ENCODE measurements at regions not wholly inside any gene's neighbourhood (a gene's known extent, or its start where the extent isn't known, plus 50 kb on each side); places are given as distances from the start of the nearest gene placed in this dataset.

DNA sequence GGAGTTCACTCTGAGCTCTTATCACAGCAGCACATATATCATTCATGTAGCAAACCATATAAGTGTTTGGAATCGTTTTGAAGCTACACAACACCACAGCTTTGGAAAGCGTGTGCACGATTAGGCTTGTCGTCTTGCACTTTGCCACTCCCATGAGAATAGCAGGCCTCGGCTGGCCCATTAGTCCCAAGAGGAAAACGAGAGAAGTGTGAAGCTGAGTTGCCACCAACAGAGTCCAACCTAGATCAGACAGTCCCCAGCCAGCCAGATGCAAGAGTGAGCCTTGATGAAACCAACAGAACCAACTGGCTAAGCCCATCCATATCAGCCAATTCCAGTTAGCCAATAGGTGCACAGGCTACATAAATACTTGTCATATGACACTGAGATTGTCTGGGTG, 238.4 kb downstream of the C1orf94 start:
- DNase-seq, result no peak

- DNase-seq, result no peak
These were observed 241.5 kb downstream of the C1orf94 start for GRCh38 chr1:34418166-34418565.

DNA sequence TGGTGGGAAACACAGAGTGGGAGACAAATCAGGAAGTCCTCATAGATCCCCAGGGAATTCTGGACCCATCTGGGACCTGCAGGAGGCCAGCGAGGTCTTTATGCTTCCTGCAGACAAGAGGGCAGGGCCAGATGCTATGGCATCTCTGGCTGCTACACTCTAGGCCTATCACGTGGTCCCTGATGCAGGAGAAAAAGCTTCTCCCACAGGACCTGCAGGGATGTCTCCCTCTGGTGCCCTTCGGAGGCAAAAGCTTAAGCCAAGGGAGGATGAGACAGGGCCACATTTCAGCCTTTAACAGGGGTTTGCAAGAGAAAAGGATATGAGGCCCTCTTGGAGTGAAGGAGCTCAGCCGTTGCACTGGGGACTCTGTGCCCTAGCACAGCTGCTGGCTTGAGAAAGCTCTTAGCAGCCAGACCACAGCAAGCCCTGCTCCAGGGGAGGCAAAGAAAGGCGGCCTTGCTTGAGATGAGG, 243.0 kb downstream of the C1orf94 start:
- no peak for DNase-seq

GRCh38 chr1:34425046-34425445, 248.3 kb downstream of the C1orf94 start:
- no peak for DNase-seq

- DNase-seq, result no peak
These were observed 249.1 kb downstream of the C1orf94 start for GRCh38 chr1:34425785-34426184.

- no peak for DNase-seq
These were observed 249.7 kb downstream of the C1orf94 start for GRCh38 chr1:34426325-34426896.

GRCh38 chr1:34427170-34427569, 250.5 kb downstream of the C1orf94 start:
- DNase-seq, result no peak

DNA sequence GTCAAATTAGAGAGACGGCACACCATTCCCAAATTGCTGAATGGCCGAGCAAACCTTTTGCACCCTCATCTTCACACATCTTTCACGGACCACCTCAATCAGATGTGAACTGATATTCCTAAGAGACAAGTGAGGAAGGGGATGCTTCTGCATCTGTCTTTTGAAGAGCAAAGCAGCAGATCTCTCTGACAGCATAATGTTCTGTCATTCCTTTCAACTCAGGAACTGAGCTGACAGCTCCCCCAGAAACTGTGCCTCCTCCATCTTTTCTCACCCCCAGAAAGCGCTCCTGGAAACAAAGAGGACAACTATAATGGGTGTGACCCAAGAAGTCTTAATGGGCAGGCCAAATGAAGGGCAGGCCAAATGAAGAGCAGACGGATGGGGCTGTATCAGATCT, 256.4 kb downstream of the C1orf94 start:
- no peak for DNase-seq

GRCh38 chr1:34436836-34437235, 260.1 kb downstream of the C1orf94 start:
- DNase-seq, result no peak

DNA sequence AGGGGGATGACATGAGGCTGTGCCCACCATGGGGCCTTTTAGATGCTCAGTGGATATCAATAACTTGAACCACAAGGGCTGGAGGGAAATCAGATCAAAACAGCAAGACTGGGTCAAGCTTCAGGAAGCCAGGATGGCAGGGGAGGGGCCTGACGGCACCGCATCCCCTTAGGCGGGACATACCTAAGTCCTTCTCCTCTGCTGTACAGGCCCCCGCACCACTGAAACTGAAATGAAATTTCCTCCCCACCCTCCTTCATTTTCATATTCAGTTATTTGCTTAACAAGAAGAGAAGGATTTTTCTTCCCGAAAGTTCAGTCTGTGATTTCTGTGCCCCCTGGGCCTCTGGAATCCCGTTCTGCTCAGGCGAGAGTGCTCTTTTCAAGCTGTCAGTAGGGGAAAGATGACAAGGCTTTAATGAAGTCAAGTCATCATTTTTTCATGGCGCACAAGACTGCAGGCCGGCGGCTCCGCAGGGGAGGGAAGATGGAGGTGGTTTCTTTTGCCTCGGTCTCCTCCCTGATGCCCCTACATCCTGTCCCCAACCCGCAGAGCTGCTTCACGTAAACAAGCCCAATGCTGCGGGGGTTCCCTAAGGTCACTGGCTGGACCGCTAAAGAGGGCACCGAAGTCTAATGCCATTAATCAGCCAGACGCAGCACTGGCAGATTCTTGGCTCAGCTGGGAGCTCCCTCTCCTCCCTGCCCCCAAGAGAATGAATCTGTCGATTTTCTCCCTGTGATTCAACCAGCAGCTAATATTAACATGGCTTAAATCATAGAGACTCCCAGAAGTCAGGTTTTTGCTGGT, 264.8 kb downstream of the C1orf94 start:
- DNase-seq, result no peak

- DNase-seq, result no peak
These were observed 267.8 kb downstream of the C1orf94 start for GRCh38 chr1:34444516-34444915.

DNA sequence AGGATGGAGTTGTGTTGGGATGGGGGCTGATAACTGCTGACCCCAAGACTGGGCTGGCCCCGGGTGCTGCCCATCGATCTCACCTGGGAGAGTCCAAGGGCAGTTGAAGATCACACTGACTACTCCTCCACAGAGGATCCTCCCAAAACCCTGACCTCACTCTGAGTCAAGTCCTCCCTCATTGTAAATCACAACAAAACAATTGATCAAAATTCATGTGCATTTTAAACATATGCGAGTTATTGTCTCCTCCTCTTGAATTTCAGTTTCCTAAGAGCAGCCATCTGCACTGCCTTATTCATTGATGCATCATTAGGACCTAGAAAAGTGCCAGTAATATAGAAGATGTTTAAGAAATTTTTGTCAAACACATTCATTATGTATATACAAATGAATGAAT, 273.6 kb downstream of the C1orf94 start:
- no peak for DNase-seq

GRCh38 chr1:34452451-34452850, 275.7 kb downstream of the C1orf94 start:
- DNase-seq, result no peak

DNA sequence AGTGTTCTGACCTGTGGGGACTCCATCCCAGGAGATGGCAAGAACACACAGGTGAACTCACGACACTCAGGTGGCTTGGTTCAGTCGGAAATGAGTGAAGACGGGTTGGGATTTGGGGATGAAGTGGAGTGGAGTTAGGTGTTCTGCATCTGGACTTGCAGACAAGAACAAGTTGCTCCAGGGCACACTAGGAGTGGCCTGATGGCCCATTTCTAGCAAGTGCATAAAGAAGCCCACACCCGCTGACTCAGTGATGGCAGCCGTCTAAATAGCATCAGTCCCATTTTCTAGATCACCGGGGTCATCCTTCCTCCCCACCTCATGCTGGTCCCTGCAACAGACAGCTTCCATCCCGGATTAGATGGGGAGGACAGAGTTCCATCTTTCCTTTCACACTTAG, 278.4 kb downstream of the C1orf94 start:
- DNase-seq, result no peak

- DNase-seq, result peak; percentile 10 to 51
These were observed 283.5 kb downstream of the C1orf94 start for GRCh38 chr1:34460193-34460592.

GRCh38 chr1:34470401-34470800, 284.4 kb upstream of the GJB5 start:
- DNase-seq, result no peak

- no peak for DNase-seq
These were observed 280.3 kb upstream of the GJB5 start for GRCh38 chr1:34474566-34474965.

DNA sequence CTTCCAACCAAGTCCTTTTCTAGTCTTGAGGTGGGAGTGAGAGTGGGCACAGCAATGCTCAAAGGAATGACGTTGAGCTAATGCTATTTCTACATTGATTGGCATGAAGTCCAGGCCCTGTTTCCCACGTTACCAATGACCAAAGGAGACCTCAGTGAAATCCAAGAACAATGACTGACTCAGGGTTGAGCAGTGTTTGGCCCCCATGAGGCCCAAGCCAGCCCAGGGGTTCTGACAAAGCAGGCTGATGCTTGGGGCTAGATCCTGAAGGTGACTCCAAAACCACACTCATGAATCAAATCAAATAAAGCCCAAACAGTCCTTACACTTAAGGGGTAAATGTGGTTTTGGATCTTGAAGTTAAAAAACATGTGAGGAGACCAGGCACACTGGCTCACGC, 278.5 kb upstream of the GJB5 start:
- DNase-seq, result no peak

GRCh38 chr1:34477632-34478141, 277.2 kb upstream of the GJB5 start:
- no peak for DNase-seq

GRCh38 chr1:34478515-34479076, 276.3 kb upstream of the GJB5 start:
- DNase-seq, result no peak

GRCh38 chr1:34479731-34480130, 275.1 kb upstream of the GJB5 start:
- no peak for DNase-seq

DNA sequence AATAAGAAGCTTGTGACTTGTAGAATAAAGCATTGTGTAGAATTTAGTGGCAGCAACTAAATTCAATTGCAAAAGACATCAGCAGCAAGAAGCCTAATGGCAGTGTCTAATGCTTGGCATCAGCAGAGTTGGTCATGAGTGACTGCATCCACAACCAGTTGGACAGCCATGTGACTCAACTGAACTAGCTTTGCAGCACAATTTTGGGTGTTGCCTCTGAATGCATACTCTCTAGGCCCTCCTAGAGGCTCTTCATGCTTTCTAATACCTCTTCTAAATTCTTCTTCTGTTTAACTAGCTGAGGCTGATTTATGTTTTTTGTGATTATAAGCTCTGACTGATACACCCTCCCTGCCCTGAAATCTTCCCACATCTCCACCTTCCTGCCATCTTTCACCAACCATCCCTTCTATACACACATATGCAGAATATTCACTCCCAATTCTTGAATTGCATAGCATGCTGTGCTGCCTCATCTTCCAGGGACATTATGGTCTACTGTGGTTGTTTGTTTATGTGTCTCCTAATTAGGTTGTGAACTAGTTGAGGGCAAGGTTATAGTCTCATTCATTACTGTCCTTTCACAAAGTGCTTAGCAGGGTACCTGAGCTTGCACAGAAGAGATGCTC, 266.7 kb upstream of the GJB5 start:
- DNase-seq, result no peak

DNA sequence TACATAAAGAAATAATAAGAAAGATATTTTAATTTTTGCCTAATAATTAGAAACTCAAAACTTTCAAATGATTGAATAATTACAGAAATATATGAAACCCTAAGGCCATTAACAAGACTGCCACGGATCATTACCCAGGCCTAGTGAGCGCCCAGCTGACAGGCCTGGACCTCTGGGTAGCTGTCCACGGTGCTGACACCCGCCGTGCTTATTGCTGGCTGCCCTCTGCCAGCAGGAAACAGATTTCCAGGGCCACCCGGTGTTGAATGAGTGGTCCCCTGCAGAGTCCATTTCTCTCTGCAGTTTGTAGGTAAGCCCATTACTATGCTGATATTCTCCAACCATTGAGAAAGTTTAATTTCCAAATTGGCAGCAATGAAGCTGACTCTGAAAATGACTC, 254.4 kb upstream of the GJB5 start:
- no peak for DNase-seq

DNA sequence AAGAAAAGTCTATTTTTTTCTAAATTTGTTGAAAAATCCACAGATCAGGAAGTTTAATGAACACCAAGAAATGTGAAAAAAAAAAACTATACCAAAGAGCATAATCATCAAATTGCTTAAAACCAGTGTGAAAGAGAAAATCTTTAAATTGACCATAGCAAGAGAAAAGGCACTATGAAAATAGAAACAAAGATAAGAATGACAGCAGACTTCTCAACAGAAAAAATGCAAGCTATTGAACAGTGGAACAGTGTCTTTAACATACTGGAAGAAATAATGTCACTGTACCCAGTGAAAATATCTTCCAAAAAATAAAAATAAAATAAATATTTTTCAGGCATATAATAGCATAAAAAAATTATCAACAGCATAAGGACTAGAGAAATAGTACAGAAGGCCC, 243.0 kb upstream of the GJB5 start:
- no peak for DNase-seq

All from inflammatory macrophage treated with lipopolysaccharide for 1 hour (primary cell).